B cell (primary cell): ENCODE measurements at regions not wholly inside any gene's neighbourhood (a gene's known extent, or its start where the extent isn't known, plus 50 kb on each side); places are given as distances from the start of the nearest gene placed in this dataset.

Source experiments
- EZH2 ChIP-seq: IDR thresholded peaks from 2 replicates; pipeline ENCODE4 v1.6.1; 2012; ENCODE audit warnings: borderline replicate concordance, low read depth, mild to moderate bottlenecking, moderate library complexity, low read length; ENCODE audit not compliant: insufficient read depth, poor library complexity, severe bottlenecking
- TF ChIP-seq, protein P1 (sequence below): fragments of 200-600 bp; IDR thresholded peaks from one replicate; pipeline ENCODE4 v1.8.0; 2022; ENCODE audit warnings: antibody characterized with exemption, mild to moderate bottlenecking

DNA sequence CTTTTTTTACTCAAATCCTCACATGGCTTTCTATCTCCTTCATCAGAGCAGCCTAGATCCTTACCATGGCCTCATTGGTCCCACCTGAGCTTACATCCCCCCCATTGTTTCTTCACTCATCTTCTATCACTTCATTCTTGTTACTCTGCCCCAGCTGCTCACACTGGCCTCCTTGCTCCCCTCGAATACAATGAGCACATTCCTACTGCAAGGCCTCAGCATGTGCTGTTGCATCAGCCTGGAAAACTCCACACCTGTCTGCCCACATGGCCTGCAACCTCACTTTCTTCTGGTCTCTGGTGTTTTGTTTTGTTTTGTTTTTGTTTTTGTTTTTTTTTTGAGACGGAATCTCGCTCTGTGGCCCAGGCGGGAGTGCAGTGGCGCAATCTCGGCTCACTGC, 212.6 kb downstream of the TBX18 start:
- TF ChIP-seq, protein P1, sequence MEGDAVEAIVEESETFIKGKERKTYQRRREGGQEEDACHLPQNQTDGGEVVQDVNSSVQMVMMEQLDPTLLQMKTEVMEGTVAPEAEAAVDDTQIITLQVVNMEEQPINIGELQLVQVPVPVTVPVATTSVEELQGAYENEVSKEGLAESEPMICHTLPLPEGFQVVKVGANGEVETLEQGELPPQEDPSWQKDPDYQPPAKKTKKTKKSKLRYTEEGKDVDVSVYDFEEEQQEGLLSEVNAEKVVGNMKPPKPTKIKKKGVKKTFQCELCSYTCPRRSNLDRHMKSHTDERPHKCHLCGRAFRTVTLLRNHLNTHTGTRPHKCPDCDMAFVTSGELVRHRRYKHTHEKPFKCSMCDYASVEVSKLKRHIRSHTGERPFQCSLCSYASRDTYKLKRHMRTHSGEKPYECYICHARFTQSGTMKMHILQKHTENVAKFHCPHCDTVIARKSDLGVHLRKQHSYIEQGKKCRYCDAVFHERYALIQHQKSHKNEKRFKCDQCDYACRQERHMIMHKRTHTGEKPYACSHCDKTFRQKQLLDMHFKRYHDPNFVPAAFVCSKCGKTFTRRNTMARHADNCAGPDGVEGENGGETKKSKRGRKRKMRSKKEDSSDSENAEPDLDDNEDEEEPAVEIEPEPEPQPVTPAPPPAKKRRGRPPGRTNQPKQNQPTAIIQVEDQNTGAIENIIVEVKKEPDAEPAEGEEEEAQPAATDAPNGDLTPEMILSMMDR = no peak
- no peak for TF ChIP-seq EZH2
